GM21786 (cell line): ENCODE measurements at regions not wholly inside any gene's neighbourhood (a gene's known extent, or its start where the extent isn't known, plus 50 kb on each side); places are given as distances from the start of the nearest gene placed in this dataset.

ENCODE experiments used
- ATAC-seq: cut with Tn5 transposase; IDR thresholded peaks from one replicate; pipeline ENCODE4 v1.9.1; 2021; ENCODE audit not compliant: unreplicated experiment

DNA sequence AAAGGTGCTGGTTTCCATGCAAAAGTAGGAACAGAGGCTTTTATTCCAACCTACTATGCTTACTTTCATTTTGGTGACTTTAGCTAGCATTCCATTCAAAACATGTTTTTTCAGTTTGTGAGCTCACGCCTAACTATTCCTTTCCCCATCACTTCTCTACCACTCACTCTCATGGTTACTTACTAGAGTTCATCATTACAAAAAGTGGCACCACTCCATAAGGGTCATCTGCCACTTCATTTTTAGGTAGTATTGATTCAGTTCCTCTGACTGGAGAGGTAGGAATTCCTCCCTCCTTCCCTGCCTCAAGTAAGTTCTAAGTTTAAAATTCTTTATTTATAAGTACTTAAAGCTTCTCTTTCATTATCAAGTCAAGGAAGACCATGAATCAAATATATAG is 543.1 kb downstream of the HTR7 start:
- no peak for ATAC-seq

DNA sequence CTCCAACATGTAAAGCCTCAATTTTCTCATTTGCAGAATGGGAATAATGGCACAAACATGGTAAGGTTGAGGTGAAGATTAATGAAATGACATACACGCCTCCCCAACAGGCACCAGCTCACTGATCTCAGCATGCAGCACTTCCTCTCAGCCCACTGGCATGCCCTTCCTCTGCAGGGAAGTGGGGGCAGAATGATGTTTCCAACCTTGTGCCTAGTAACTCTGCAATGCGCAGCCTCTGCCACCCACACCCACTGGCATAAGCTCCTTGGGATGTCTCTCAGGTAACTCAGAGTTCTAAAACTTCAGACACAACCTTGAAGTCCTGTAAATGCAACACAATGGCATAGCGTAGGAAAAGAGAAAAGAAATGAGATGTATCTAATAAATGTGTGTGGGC is 540.7 kb downstream of the HTR7 start:
- ATAC-seq, result no peak

DNA sequence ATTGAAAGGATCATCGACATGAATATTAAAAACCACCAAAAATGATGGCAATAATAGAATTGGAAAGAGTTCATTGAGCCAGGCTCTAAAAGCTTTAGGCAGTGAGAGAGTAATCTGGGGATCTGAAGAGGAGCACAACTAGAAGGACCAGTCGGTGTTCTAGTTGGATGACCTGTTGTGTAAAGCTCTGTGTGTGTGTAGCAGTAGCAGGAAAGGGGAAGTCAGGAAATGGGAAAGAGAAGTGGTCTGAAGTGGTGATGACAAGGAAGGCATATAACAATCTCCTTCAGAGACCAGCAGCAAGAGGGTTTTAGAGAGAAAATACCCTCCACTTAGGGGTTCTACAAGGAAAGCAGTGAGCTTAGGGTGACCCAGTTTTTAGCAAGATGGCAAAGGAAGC is 539.2 kb downstream of the HTR7 start:
- ATAC-seq, result no peak

DNA sequence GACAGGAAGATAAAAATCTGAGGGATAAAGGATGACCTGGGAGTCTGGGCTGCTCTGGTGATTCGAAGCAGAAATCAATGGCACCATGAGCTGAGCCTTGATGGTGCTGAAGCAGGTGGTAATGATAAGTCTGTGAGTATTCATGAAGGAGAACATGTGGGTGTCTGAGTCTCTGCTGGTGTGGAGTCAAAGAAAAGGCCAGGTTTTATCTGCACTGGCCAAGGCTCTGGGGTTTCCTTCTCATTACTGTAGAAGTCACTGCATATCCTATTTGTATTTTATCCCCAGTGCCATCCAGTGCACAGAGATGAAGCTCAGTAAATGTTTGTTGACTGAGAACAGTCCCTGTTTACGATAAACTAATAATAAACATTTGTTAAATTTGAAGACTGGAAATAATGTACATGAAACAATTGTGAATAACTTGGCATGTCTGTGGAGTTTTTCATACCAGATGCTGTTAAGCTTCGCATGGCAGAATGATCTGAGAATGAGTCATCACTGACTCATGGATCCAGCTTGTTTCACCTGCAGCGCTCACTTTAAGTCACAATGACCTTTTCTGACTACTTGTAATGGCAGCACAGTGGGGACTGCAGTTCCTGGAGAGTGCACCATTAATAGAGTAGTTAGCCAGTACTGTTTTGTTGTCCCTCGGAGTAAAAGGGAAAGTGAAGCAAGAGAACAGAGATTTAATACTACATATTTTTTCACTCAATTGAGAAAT is 538.5 kb downstream of the HTR7 start:
- peak; percentile 97 for ATAC-seq

DNA sequence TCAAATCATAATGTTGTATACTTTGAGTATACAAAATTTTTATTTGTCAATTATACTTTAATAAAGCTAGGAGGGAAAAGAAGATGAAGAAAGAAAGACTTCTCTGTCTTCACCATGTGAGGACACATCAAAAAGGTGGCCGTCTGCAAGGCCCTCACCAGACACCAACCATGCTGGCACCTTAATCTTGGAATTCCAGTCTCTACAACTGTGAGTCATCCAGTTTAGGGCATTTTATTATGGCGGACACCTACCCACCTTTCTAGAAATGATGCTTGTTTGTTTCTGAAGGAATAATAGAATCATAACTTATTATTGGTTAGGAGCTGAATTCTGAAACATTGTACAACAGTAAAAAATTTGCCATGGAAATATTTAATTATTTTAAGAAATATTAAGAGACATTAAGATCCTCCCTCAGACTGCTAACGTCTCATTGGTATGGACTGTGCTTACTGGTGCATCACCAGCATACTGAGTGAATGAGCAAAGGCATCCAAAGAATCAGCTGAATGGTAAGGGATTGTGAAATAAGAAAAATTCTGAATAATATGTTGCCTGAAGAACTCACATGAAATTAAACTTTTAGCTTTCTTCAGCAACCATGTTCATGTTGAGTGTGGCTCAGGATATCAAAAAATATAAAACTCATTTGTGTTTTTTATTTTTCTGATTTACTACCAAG is 536.6 kb downstream of the HTR7 start:
- no peak for ATAC-seq

DNA sequence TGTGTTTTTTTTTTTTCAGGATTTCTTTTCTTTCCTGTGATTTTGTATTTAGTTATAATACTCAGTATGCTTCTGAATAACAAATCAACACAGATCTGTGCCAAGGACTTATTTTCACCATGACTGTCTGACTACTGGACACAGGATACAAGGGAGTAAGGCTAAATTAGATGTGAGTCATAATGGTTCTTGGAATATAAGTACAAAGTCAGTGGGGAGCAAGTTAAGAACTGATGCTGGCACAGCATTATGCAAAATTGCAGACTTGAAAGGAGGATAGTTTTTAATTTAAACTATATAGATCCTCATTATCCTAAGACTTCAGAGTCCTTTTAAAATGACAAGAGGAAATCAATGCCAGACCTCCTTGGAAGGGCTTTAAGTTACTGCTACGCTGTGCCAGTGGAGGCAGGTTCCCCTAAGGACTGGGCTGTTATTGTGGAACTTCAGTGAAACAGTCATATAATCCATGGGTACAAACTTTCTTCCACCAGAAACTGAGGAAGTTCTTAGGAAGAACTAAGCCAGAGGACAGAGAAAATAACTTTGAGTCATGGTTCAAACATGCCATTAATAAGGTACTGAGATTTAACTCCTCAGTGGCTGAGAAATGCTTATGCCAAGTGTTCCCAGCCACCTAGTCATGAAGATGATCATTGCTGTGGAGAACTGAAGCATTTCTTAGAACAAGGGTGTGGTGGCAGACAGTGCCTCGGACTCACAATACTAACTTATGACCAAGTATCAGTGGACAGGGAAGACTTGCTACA is 531.2 kb downstream of the HTR7 start:
- ATAC-seq, result no peak

DNA sequence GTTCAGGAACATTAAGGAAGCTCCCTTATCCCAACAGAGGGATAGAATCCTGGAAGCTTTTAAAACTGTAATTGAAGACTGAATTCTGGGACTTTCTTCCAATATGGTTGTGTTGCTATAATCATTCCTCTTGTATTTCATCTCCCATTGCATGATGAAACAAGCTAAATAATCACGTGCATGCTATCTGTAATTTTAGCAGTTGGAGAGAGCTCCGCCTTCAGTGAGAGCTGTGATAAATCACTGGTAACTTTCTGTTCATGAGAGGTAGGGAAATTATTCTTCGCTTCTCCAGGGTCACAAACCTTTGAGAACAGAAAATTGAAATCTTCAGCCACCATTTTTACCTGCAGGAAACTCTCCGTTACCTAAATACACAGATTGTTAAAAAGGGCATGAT is 530.2 kb downstream of the HTR7 start:
- ATAC-seq, result no peak

DNA sequence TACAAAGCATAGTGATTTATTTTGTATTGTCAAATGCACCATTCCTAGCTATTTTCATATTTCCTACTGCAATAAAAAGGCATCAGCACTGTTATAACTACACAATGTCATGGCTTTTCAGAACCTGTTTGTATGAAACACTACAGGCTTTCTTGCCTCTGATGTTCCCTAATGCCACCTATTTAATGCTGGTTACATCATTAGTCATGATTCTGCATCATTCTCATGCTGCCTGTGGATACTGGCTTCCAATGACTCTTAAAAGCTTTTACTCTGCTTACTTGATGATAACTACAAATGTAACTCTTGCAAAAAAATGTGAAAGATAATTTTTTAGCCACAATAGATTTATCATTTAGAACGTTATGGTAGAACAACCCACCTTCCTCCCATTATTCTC is 529.4 kb downstream of the HTR7 start:
- ATAC-seq, result no peak

DNA sequence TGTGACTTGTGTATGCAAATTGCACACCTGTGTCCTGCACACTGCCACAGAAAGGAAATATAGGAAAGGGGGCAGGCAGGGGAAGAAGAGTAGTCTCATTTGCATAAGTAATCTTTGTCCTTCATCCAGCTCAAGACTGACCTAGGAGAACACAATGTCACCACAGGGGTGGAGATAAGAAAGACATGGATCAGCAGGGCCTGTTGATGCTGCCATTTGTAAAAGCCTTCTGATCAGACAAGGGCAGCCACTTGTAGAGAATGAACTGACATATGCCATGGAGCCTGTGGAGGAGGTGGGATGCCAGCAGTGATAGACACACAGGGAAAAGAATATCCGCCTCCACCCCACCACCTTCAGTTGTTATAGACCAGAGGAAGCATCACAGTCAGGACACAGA is 528.9 kb downstream of the HTR7 start:
- ATAC-seq, result no peak

DNA sequence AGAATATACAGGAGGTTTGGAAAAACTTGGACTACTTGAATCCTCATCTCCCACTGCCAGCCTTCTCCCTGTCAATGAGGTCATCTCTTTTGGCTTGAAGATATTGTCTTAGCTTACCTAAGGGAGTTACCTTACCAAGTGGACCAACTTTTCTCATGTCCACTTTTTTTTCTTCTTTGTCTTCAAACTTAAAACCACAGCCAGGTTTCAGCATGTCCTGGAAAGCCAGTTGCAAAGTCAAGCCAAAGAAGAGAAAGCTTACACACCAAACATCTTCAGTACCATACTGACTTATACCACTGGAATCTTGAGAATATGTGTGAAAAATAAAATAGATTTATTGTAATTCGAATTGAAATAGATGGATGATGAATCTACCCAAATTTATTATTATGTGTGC is 520.5 kb downstream of the HTR7 start:
- no peak for ATAC-seq

DNA sequence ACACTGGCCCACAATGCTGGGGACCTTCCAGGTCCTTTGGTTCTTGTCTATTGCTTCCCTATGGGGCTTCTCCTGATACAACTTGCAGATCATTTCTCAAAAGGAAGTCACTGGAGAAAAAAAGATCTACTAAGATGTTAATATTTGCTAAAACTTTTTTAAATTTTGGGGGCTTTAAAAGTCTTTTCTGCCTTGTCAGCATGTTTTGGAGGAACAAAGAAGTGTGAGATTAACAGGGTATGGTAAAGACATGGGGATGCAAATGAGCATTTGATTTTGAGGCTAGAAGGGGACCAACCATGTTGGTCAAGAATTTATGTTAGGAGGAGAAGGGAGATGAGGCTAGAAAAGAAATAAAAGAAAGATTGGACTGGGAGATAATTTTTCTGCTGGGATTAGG is 515.4 kb downstream of the HTR7 start:
- ATAC-seq, result no peak

DNA sequence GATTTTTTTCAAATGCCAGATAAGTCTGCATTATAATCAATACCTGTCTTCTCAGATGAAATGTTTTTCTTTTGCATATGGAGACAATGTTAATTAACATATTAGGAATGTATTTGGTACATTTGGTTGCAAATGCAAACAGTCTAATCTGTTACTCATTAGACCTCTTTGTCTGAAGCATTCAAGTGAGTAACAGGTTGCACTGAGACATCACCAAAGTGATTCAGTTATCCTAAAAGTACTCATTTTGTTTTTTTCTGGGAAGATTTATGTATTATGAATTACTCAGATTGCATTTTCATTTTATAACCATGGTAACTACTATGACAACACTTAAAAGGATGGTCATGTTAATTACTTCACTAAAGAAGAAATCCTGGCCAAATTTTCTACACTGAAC is 513.6 kb downstream of the HTR7 start:
- no peak for ATAC-seq

DNA sequence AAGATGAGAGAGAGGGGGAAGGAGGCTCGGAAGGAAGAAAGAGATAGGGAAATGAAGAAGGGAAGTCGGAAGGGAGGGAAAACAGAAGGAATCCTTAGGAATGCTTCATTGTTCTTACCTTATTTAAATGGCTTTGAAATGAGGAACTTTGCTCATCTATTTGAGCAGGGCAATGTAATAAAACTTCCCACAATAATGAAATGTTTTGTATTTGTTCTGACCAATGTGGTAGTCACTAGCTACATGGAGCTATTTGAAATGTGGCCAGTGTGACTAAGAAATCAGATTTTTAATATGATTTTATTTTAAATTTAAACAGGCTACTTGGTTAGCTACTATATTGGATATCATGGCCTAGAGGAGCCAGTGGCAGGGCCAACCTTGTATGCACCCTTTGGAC is 510.6 kb downstream of the HTR7 start:
- no peak for ATAC-seq

DNA sequence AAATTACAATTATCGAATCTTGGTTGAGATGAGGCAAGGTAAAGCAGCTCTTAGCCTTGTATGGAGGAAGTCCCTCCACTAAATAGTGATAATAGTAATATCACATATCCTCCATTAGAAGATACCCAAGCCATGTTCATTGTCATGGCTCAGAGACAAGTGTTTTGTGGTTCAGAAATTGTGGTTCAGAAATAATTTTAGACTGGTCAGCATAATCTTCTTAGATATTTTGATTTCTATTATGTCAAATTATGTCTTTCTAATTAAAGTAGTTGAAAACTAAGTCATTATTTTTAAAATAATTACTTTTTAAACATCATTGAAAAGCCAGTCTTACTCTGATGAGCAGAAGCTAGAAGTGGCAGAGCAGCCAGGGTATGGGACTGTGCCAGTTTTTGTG is 507.7 kb downstream of the HTR7 start:
- no peak for ATAC-seq

DNA sequence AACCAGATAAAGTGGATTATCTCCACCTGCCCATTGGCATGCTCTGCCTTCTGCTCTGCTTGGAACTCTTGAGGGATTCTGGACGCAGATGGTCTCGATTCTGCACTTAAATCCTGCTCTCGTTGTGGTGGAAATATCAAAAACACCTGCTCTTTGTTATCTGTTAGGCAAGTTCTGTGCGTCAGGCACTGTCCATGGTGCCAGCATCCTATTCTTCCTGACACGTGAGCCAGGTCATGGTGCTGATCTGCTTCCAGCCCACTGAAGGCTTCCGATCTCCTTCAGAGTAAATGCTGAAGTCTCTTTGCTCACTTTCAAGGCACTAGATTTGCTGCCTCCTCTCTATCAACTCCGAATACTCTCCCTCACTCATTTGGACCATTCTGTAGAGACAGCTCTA is 505.6 kb downstream of the HTR7 start:
- no peak for ATAC-seq

DNA sequence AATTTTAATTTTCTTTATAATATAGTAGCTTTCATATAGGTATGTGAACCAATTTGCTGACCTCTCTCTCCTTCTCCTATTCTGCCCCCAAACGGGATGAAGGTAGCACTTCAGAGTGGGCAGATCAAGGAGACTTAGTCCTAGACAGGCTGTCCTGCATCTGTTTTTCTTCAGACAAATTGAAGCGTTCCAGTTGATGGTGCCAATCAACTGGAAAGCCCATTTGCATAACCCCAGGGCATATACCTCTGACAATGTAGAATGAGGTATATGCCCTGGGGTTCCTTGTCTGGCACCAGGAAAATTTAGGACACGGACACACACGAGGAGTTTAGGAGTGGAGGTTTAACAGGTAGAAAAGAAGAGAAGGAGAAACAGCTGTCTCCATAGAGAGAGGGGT is 502.9 kb downstream of the HTR7 start:
- ATAC-seq, result no peak

DNA sequence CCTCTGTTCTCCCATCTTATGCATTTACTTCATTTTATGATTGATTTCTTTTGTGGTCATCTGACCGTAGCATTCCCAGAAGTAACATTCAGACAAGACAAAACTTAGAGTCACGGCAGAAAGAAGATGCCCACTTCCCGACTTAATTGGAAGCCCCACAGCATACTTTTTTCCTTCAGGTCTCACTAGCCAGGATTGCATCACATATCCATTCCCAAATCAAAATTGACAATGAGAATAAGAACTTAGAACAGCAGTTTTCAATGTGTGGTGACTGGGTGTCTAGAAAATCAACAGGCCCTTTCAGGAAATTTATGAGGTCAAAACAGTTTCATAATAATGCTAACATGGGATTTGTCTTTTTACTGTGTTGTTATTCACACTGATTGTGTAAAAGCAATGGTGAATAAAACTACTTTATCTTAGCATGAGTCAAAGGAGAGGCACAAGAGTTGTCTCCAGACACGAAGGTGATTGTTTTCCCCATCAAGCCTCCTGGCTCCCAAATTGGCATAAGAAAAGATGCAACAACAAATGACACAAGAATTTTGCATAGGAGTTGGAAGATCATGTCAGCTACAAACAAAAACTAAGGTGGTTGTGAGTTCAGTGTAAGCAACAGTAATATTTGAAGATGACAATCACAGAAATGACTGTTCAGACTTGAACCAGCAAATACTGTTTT is 493.9 kb downstream of the HTR7 start:
- no peak for ATAC-seq

DNA sequence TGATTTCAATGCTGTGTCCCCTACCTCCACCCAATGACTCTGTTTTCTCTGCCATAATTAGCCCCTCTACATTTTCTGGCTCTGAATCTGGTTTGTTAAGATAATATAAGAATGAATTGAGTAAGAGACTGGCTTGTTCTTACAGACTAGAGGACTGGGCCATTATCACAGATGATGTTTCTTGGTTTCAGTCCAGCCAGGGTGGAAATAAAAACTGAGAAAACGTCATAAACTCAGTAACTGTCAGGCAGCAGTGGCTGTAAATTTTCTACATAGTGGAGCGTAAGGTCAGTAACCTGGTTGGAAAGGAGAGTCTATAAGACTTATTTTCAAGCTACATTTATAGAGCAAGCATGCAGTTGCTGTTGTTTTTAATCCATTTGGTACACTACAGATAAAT is 485.4 kb downstream of the HTR7 start:
- ATAC-seq, result no peak

DNA sequence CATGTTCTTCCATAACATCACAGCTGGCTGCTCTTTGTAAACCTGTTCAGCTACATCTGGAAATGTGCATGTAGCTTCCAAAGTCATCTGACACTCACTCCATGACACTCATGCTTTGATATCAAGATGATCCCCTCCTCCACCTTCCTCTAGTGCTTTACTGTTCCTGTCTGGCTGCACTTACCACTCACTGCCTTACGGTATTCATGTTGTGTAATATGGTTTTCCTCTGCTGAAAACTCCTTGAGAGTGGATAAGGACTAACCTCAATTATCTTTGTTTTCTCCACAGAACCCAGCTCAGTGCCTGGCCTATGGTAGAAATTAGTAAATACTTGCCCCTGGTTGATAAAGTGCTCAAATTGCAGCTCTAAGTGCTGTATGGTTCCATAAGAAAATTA is 483.9 kb downstream of the HTR7 start:
- no peak for ATAC-seq

DNA sequence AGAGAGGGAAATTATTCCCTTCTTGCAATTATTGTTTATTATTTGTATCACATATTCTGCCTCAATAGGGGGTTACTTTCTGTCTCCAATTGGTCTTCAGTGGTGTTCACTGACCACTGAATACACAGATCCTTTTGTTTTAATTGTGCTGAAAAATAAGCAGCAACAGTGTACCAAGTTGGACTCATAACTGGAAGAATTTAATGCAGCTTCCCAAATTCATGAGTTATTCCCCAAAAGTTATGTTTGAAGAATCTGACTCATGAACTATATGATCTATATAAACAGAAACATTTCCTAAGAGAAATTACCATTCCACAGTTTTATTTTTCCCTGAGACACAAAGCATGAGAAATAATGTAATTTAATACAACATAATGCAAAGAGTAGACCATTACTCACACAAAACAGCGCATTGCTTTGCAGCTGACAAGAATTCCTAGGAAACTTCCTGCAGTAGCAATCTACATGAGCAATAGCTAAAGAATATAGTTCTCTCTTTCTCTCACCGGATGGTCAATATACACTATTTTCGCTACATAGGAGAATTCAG is 479.2 kb downstream of the HTR7 start:
- no peak for ATAC-seq

DNA sequence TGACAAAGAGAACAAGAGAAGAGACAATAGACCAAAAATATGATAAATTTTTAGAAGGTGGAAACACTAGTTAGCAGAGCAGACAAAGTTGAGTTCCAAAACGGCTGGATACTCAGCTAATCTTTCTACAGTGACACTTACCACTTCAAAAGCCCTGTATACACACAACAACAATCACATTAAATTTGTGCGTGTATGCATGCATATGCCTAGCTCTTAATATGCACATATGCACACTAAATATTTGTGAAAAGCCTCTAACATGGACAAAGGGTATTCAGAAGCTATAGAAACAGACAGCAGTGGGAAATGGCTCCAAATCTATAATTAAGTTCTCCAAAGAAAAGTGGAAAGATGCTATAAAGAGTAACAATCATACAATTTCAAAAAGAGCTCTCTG is 476.4 kb downstream of the HTR7 start:
- ATAC-seq, result no peak
